Chondrocyte (in vitro differentiated cells): ENCODE measurements at regions not wholly inside any gene's neighbourhood (a gene's known extent, or its start where the extent isn't known, plus 50 kb on each side); places are given as distances from the start of the nearest gene placed in this dataset.

Experiments
- DNase-seq: peaks from one replicate; pipeline ENCODE4 v3.0.0; 2021; ENCODE audit warnings: mixed read lengths, low spot score
- H3K27ac Mint-ChIP-seq: one replicate; pipeline ENCODE4 v1.8.0; 2021; ENCODE audit warnings: mild to moderate bottlenecking, moderate library complexity, mixed read lengths; ENCODE audit not compliant: unreplicated experiment
- H3K27me3 Mint-ChIP-seq: 2 replicates; pipeline ENCODE4 v1.8.0; 2021; ENCODE audit warnings: low read depth, mixed read lengths
- H3K36me3 Mint-ChIP-seq: 2 replicates; pipeline ENCODE4 v1.8.0; 2021; ENCODE audit warnings: low read depth, mixed read lengths
- H3K4me1 Mint-ChIP-seq: 2 replicates; pipeline ENCODE4 v1.8.0; 2021; ENCODE audit warnings: low read depth, mild to moderate bottlenecking, mixed read lengths
- H3K4me3 Mint-ChIP-seq: one replicate; pipeline ENCODE4 v1.8.0; 2021; ENCODE audit warnings: mild to moderate bottlenecking, moderate library complexity, mixed read lengths; ENCODE audit not compliant: unreplicated experiment
- H3K9me3 Mint-ChIP-seq: 2 replicates; pipeline ENCODE4 v1.8.0; 2021; ENCODE audit warnings: low read depth, mixed read lengths
- CTCF ChIP-seq: fragments of 200-600 bp; sonication (generic); IDR thresholded peaks from 2 replicates; pipeline ENCODE4 v1.5.0; 2021; ENCODE audit warnings: antibody characterized with exemption, mild to moderate bottlenecking, moderate library complexity

GRCh38 chr15:70491641-70492040 is 271.7 kb downstream of the UACA start:
- H3K36me3 Mint-ChIP-seq = no peaks in the 10 kb centered on the region
- DNase-seq = no peak
- H3K4me3 Mint-ChIP-seq = no peak overlapping the region
- no peak overlapping the region for H3K27ac Mint-ChIP-seq
- H3K9me3 Mint-ChIP-seq = no peaks in the 10 kb centered on the region
- peaks cover 55% of the 10 kb centered on the region for H3K4me1 Mint-ChIP-seq
- no peak for TF ChIP-seq CTCF
- peaks cover 7% of the 10 kb centered on the region for H3K27me3 Mint-ChIP-seq

- no peak for DNase-seq
- Mint-ChIP-seq H3K27ac (no peak overlapping the region), H3K4me1 (peaks cover 55% of the 10 kb centered on the region), H3K4me3 (no peak overlapping the region), H3K36me3 (no peaks in the 10 kb centered on the region), H3K9me3 (no peaks in the 10 kb centered on the region), H3K27me3 (peaks cover 8% of the 10 kb centered on the region)
- no peak for TF ChIP-seq CTCF
Measured at GRCh38 chr15:70491201-70491621, 272.1 kb downstream of the UACA start.

GRCh38 chr15:70490838-70491155 is 272.6 kb downstream of the UACA start:
- Mint-ChIP-seq H3K27ac (no peak overlapping the region), H3K27me3 (peaks cover 9% of the 10 kb centered on the region), H3K9me3 (no peaks in the 10 kb centered on the region), H3K4me3 (no peak overlapping the region), H3K36me3 (no peaks in the 10 kb centered on the region), H3K4me1 (peaks cover 54% of the 10 kb centered on the region)
- DNase-seq = peak; percentile 35
- no peak for TF ChIP-seq CTCF

- no peaks in the 10 kb centered on the region for H3K36me3 Mint-ChIP-seq
- no peaks in the 10 kb centered on the region for H3K9me3 Mint-ChIP-seq
Measured at GRCh38 chr15:70490148-70490837, 273.1 kb downstream of the UACA start.

More at GRCh38 chr15:70490148-70490837, 273.1 kb downstream of the UACA start:
- Mint-ChIP-seq H3K4me3 (no peak overlapping the region), H3K4me1 (peaks cover 49% of the 10 kb centered on the region), H3K27me3 (peaks cover 9% of the 10 kb centered on the region), H3K27ac (no peak overlapping the region)
- TF ChIP-seq CTCF = no peak
- DNase-seq = peak; percentile 73
